Esophagus muscularis mucosa (tissue), 3 donors: ENCODE measurements at regions not wholly inside any gene's neighbourhood (a gene's known extent, or its start where the extent isn't known, plus 50 kb on each side); places are given as distances from the start of the nearest gene placed in this dataset.

Source experiments
- EP300 ChIP-seq: sonication (generic); formaldehyde crosslinking; IDR thresholded peaks from one replicate; pipeline ENCODE4 v1.6.1; 2017; ENCODE audit warnings: antibody characterized with exemption
- TF ChIP-seq, protein P1 (sequence below), 3 experiments: fragments of 200-600 bp in 2 of 3; fragments of 450-650 bp in 1 of 3; sonication (generic) in 2 of 3; IDR thresholded peaks; one replicate each; pipeline ENCODE4 v1.5.1; 2017 to 2019; ENCODE audit warnings: antibody characterized with exemption in 3 of 3, mild to moderate bottlenecking in 2 of 3, moderate library complexity in 1 of 3

DNA sequence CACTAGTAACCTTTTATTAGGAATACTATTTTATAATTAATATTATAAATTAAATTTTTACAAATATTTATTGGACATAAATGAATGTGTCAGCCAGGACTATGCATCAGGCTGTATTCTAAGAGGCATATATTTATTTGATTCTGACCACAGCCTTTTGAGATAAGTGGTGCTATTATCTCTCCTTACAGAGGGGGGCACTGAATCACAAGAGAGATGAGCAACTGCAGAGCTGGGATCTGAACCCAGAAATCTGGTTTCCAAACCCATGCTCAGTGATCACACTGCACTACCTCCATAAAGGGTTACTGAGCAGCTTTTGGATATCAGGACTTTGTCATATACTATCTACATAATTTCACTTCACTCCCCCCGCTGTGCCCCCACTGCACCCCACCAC is 322.0 kb downstream of the TMA16 start:
- TF ChIP-seq, protein P1, sequence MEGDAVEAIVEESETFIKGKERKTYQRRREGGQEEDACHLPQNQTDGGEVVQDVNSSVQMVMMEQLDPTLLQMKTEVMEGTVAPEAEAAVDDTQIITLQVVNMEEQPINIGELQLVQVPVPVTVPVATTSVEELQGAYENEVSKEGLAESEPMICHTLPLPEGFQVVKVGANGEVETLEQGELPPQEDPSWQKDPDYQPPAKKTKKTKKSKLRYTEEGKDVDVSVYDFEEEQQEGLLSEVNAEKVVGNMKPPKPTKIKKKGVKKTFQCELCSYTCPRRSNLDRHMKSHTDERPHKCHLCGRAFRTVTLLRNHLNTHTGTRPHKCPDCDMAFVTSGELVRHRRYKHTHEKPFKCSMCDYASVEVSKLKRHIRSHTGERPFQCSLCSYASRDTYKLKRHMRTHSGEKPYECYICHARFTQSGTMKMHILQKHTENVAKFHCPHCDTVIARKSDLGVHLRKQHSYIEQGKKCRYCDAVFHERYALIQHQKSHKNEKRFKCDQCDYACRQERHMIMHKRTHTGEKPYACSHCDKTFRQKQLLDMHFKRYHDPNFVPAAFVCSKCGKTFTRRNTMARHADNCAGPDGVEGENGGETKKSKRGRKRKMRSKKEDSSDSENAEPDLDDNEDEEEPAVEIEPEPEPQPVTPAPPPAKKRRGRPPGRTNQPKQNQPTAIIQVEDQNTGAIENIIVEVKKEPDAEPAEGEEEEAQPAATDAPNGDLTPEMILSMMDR (IDR thresholded peaks at IDR 0.05) = no peak
- no peak for TF ChIP-seq EP300
